SU-DHL-6 (cell line): ENCODE measurements at regions not wholly inside any gene's neighbourhood (a gene's known extent, or its start where the extent isn't known, plus 50 kb on each side); places are given as distances from the start of the nearest gene placed in this dataset.

ENCODE experiments used
- H2AFZ ChIP-seq: fragments of 200-600 bp; sonication (generic); 2 replicates; pipeline ENCODE4 v1.6.1; 2014; ENCODE audit warnings: low read depth, mild to moderate bottlenecking, moderate library complexity, mixed read lengths, antibody characterized with exemption, low read length; ENCODE audit not compliant: severe bottlenecking
- H3F3A ChIP-seq: fragments of 200-600 bp; shearing (Covaris generic); 2 replicates; pipeline ENCODE4 v1.6.0; 2016; ENCODE audit warnings: antibody characterized with exemption, mild to moderate bottlenecking; ENCODE audit not compliant: insufficient read depth
- H3K27ac ChIP-seq: fragments of 200-600 bp; sonication (generic); 2 replicates; pipeline ENCODE4 v1.5.1; 2016; ENCODE audit warnings: low read depth, mild to moderate bottlenecking, low read length, moderate library complexity, mixed read lengths
- H3K27me3 ChIP-seq: fragments of 200-600 bp; sonication (generic), shearing (Covaris generic); 2 replicates; pipeline ENCODE4 v1.6.0; 2014; ENCODE audit warnings: mild to moderate bottlenecking, low read length
- H3K36me3 ChIP-seq: fragments of 200-600 bp; sonication (generic); 2 replicates; pipeline ENCODE4 v1.6.1; 2014; ENCODE audit warnings: mild to moderate bottlenecking, low read length, mixed read lengths
- H3K4me2 ChIP-seq: fragments of 300-600, 200-600 bp; shearing (Covaris generic), sonication (generic); 2 replicates; pipeline ENCODE4 v1.6.0; 2014; ENCODE audit warnings: low read length, low read depth, mild to moderate bottlenecking; ENCODE audit not compliant: poor library complexity, severe bottlenecking
- H3K4me3 ChIP-seq: fragments of 200-600 bp; sonication (generic); 2 replicates; pipeline ENCODE4 v1.5.1; 2014; ENCODE audit warnings: antibody characterized with exemption, low read length, mild to moderate bottlenecking, mixed read lengths; ENCODE audit not compliant: insufficient read depth, poor library complexity, severe bottlenecking
- H3K79me2 ChIP-seq: fragments of 200-600 bp; sonication (generic); 2 replicates; pipeline ENCODE4 v1.6.1; 2014; ENCODE audit warnings: mild to moderate bottlenecking, low read length, moderate library complexity; ENCODE audit not compliant: insufficient read depth
- H3K9ac ChIP-seq: fragments of 200-600 bp; sonication (generic); 2 replicates; pipeline ENCODE4 v1.7.0; 2014; ENCODE audit warnings: mild to moderate bottlenecking, low read length
- H3K9me2 ChIP-seq: fragments of 200-600 bp; sonication (generic); replicated peaks from 2 replicates; pipeline ENCODE4 v1.6.1; 2014; ENCODE audit warnings: low read length; ENCODE audit not compliant: insufficient read depth
- H3K9me3 ChIP-seq: fragments of 200-600 bp; sonication (generic); 2 replicates; pipeline ENCODE4 v1.6.1; 2014; ENCODE audit warnings: low read length, mixed read lengths; ENCODE audit not compliant: insufficient read depth
- H4K20me1 ChIP-seq: fragments of 200-600 bp; sonication (generic); 2 replicates; pipeline ENCODE4 v1.6.1; 2014; ENCODE audit warnings: low read depth, mild to moderate bottlenecking, antibody characterized with exemption, low read length, moderate library complexity, mixed read lengths
- EZH2phosphoT487 ChIP-seq: fragments of 200-600 bp; sonication (generic), shearing (Covaris generic); conservative IDR thresholded peaks from 2 replicates; pipeline ENCODE4 v1.6.1; 2018; ENCODE audit warnings: mild to moderate bottlenecking, antibody characterized with exemption, low read length, moderate library complexity, mixed read lengths
- TF ChIP-seq, protein P1 (sequence below): fragments of 200-600 bp; sonication (generic); IDR thresholded peaks from one replicate; pipeline ENCODE4 v1.5.1; 2017; ENCODE audit warnings: antibody characterized with exemption, mild to moderate bottlenecking, low read length, moderate library complexity; ENCODE audit not compliant: insufficient read depth, poor library complexity, severe bottlenecking

DNA sequence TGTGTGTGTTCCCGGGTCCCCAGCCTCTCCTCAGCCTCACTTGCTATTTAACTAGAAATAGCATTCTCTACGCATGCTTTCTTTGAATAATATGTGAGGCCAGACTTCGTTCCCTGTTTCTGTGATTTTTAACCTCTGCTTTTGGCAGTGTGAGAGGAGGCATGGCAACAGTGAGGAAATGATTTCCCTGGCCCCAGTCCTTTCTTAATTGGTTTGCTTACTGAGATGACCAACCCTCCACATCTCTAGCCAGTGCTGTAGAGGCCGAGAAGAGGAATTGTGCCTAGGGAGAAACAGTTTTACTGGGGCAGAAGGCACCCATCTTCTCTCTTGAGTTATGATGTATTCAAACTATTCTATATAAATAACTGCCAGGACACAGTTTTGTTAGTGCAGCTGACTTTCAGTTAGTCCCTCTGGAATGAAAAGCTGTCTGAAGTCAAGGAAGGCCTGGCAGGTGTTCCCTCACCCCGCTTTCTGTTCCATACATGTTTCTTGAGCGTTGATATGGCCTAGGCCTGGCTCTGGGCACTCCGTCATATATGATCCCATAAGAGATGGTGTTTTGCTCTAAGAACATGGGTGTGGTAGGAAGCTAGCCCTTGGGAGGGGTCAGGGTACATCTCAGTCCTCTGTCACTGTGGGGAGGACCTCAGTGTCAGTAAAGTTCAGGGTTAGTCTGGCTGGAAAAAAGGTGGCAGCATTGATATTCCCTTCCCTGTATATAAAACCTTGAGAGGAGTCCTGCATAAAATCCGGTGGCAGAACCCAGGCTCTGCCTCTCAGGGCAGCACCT is 73.7 kb upstream of the NPAS1 start:
- no peak overlapping the region for H2AFZ ChIP-seq
- H3K9ac ChIP-seq: no peak overlapping the region
- no peaks in the 10 kb centered on the region for H3K27me3 ChIP-seq
- H3K9me3 ChIP-seq: no peaks in the 10 kb centered on the region
- H3K36me3 ChIP-seq: no peaks in the 10 kb centered on the region
- no peak overlapping the region for H3K4me3 ChIP-seq
- no peak overlapping the region for H3K4me2 ChIP-seq
- no peaks in the 10 kb centered on the region for H3F3A ChIP-seq
- H3K9me2 ChIP-seq: no peaks in the 10 kb centered on the region
- no peak for TF ChIP-seq EZH2phosphoT487
- TF ChIP-seq, protein P1, sequence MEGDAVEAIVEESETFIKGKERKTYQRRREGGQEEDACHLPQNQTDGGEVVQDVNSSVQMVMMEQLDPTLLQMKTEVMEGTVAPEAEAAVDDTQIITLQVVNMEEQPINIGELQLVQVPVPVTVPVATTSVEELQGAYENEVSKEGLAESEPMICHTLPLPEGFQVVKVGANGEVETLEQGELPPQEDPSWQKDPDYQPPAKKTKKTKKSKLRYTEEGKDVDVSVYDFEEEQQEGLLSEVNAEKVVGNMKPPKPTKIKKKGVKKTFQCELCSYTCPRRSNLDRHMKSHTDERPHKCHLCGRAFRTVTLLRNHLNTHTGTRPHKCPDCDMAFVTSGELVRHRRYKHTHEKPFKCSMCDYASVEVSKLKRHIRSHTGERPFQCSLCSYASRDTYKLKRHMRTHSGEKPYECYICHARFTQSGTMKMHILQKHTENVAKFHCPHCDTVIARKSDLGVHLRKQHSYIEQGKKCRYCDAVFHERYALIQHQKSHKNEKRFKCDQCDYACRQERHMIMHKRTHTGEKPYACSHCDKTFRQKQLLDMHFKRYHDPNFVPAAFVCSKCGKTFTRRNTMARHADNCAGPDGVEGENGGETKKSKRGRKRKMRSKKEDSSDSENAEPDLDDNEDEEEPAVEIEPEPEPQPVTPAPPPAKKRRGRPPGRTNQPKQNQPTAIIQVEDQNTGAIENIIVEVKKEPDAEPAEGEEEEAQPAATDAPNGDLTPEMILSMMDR: no peak
- 0 out of 2 replicates have a peak, but pooled peaks cover 3% of the 10 kb centered on the region for H4K20me1 ChIP-seq
- H3K79me2 ChIP-seq: peaks cover 20% of the 10 kb centered on the region; the same call in 1 of the 2 replicates
- no peak overlapping the region for H3K27ac ChIP-seq

DNA sequence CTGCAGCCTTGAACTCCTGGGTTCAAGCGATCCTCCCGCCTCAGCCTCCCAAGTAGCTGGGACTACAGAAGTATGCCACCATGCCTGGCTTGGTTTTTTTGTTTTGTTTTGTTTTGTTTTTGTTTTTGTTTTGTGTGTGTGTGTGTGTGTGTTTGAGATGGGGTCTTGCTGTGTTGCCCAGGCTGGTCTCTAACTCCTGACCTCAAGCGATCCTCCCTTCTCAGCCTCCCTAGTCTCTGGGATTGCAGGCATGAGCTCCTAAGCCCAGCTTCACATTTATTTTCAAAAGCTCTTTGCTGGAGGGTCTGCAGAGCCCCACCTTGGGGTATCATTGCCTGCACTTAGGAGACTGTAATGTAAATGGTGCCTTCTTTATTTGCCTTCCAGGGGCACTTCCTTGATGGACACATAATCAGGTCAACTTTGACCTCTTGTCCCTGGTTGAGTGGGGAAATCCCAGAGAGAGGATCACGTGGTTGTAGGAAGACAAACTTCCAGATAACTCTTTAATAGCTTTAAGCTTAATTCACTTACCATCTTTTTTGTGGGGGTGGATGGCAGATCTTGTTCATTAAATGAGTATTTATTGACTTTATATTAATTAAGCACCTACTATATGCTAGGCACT is 72.9 kb upstream of the NPAS1 start:
- Histone ChIP-seq H2AFZ (no peak overlapping the region), H3K4me2 (no peak overlapping the region), H3K27ac (no peak overlapping the region), H3K36me3 (no peaks in the 10 kb centered on the region), H3K27me3 (no peaks in the 10 kb centered on the region), H3K9me3 (no peaks in the 10 kb centered on the region), H3K4me3 (no peak overlapping the region), H3K9ac (no peak overlapping the region), H3K9me2 (no peaks in the 10 kb centered on the region), H3K79me2 (peaks cover 22% of the 10 kb centered on the region; the same call in 1 of the 2 replicates), H4K20me1 (0 out of 2 replicates have a peak, but pooled peaks cover 3% of the 10 kb centered on the region), H3F3A (no peaks in the 10 kb centered on the region)
- no peak for TF ChIP-seq EZH2phosphoT487
- TF ChIP-seq, protein P1: no peak

DNA sequence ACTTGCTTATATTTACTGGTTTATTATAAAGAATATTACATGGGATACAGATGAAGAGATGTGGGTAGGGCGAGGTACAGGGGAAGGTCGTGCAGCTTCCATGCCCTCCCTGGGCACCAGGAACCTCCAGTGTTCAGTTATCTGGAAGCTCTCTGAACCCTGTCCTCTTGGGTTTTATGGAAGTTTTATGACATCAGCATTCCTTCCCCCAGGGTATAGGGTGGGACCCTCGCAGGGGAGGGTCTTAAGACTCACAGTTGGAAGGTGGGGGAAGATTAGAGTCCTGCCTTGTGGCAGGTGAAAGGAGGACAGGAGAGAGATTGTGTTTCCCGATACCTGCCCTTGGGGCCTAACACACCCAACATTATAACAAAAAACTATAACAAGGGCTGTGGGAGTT is 71.8 kb upstream of the NPAS1 start:
- TF ChIP-seq EZH2phosphoT487: no peak
- TF ChIP-seq, protein P1: no peak
- H3K36me3 ChIP-seq: no peaks in the 10 kb centered on the region
- H3F3A ChIP-seq: no peaks in the 10 kb centered on the region
- no peak overlapping the region for H2AFZ ChIP-seq
- no peak overlapping the region for H3K27ac ChIP-seq
- H3K79me2 ChIP-seq: peaks cover 22% of the 10 kb centered on the region; the same call in 1 of the 2 replicates
- no peak overlapping the region for H3K4me2 ChIP-seq
- no peaks in the 10 kb centered on the region for H3K9me3 ChIP-seq
- H3K9ac ChIP-seq: no peak overlapping the region
- H4K20me1 ChIP-seq: 0 out of 2 replicates have a peak, but pooled peaks cover 3% of the 10 kb centered on the region
- H3K27me3 ChIP-seq: no peaks in the 10 kb centered on the region
- no peak overlapping the region for H3K4me3 ChIP-seq
- H3K9me2 ChIP-seq: no peaks in the 10 kb centered on the region
